ENCODE measurements at regions not wholly inside any gene's neighbourhood (a gene's known extent, or its start where the extent isn't known, plus 50 kb on each side); places are given as distances from the start of the nearest gene placed in this dataset.

- H3K56ac ChIP-seq (ENCODE audit: insufficient read length, low read depth, low read length): no peak overlapping the region
- no peak overlapping the region for H3K23ac ChIP-seq (ENCODE audit: insufficient read length, low read depth, low read length)
- no peak overlapping the region for H3K9ac ChIP-seq (ENCODE audit: extremely low read depth, insufficient read length, low read length)
- no peak overlapping the region for H2BK12ac ChIP-seq (ENCODE audit: insufficient read length, low read depth, low read length)
- no peaks in the 10 kb centered on the region for H3K79me1 ChIP-seq (ENCODE audit: insufficient read depth, low read depth, low read length, poor library complexity, severe bottlenecking)
- H3K14ac ChIP-seq (ENCODE audit: insufficient read depth, low read length): no peak overlapping the region
- H3K4me1 Mint-ChIP-seq: peaks cover 0 to 3% of the 10 kb centered on the region in 2 experiments; a peak in 1 of 4 replicates
- no CpG with 5 or more reads among the region's 2 CpGs for WGBS (ENCODE audit: extremely low coverage, insufficient read length, low lambda C conversion rate)
- DNase-seq: no peak
- no peak overlapping the region for H2BK20ac ChIP-seq (ENCODE audit: low read depth, low read length, poor library complexity, severe bottlenecking)
- no peaks in the 10 kb centered on the region for H3K27me3 ChIP-seq (ENCODE audit: insufficient read depth, low read length)
- no peak overlapping the region for H2BK5ac ChIP-seq (ENCODE audit: insufficient read length, low read length)
- H4K5ac ChIP-seq (ENCODE audit: insufficient read length, low read depth, low read length): no peak overlapping the region
- no peak overlapping the region for H2BK120ac ChIP-seq (ENCODE audit: low read depth, low read length, poor library complexity, severe bottlenecking)
- no peak overlapping the region for H3K4ac ChIP-seq (ENCODE audit: low read depth, low read length)
- H3T11ph ChIP-seq (ENCODE audit: low read length): no peak overlapping the region
- no peaks in the 10 kb centered on the region; a peak in 1 of 7 replicates for H3K36me3 Mint-ChIP-seq (ENCODE audit: insufficient read depth in 1 of 3, low read depth in 3 of 3)
- no peaks in the 10 kb centered on the region for H3K9me3 ChIP-seq (ENCODE audit: control insufficient read depth, low read depth, low read length)
- no peaks in the 10 kb centered on the region for H3K4me1 ChIP-seq (ENCODE audit: insufficient read depth, low read length)
- H2AK5ac ChIP-seq (ENCODE audit: insufficient read length, low read length): no peak overlapping the region
- H3K27ac Mint-ChIP-seq: no peak overlapping the region
- H3K9me3 Mint-ChIP-seq: no peaks in the 10 kb centered on the region
- no peaks in the 10 kb centered on the region for H4K20me1 ChIP-seq (ENCODE audit: control insufficient read depth, insufficient read depth, insufficient read length)
- H3K79me2 ChIP-seq (ENCODE audit: insufficient read depth, low read length): no peaks in the 10 kb centered on the region
- H2BK15ac ChIP-seq (ENCODE audit: low read depth, low read length): no peak overlapping the region
- H3K23me2 ChIP-seq (ENCODE audit: insufficient read length, low read depth, low read length, poor library complexity, severe bottlenecking): no peaks in the 10 kb centered on the region
- no peak overlapping the region for H4K8ac ChIP-seq (replicated peaks; ENCODE audit: insufficient read length, low read depth, low read length)
- H4K91ac ChIP-seq (ENCODE audit: insufficient read length, low read depth, low read length): no peak overlapping the region
- H3K18ac ChIP-seq (ENCODE audit: insufficient read length, low read depth, low read length): no peak overlapping the region
- H2AFZ ChIP-seq (ENCODE audit: low read length): no peak overlapping the region
- TF ChIP-seq CTCF (conservative IDR thresholded peaks at IDR 0.05): no peak
- no peak overlapping the region for H3K4me2 ChIP-seq (ENCODE audit: insufficient read depth, insufficient read length, low read length)
- H3K4me3 Mint-ChIP-seq: no peak overlapping the region
- H3K27me3 Mint-ChIP-seq (ENCODE audit: low read depth): no peaks in the 10 kb centered on the region; the same call in 1 of the 2 replicates
- H3K27ac ChIP-seq (ENCODE audit: insufficient read length, low read depth, low read length): no peak overlapping the region
Measured at GRCh38 chr10:84988011-84988410, 659.6 kb downstream of the CCSER2 start.

Data from H9 (cell line).